C4-2B (cell line): ENCODE measurements at regions not wholly inside any gene's neighbourhood (a gene's known extent, or its start where the extent isn't known, plus 50 kb on each side); places are given as distances from the start of the nearest gene placed in this dataset.

Experiments used
- ZFX ChIP-seq: fragments of 450-650 bp; IDR thresholded peaks from 2 replicates; pipeline ENCODE4 v1.6.1; 2017
- TF ChIP-seq, protein P1 (sequence below): fragments of 450-650 bp; conservative IDR thresholded peaks from 2 replicates; pipeline ENCODE4 v1.5.1; 2017; ENCODE audit warnings: mild to moderate bottlenecking

DNA sequence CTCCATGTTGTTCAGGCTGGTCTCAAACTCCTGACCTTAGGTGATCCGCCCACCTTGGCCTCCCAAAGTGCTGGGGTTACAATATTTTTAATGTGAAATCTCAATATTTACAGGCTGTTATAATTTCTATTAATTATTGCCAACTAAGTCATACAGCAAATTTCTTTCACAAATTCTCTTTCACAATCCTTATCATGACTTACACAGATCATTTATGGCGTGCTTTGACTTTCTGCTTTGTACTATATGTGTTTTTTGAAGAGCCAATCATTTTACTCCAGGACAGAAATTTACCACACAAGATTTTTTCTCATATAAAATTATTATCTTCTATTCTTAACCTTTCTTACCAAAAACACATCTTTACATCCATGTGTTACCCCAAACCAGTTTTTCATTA, 1729.9 kb downstream of the NCAM2 start:
- TF ChIP-seq, protein P1, sequence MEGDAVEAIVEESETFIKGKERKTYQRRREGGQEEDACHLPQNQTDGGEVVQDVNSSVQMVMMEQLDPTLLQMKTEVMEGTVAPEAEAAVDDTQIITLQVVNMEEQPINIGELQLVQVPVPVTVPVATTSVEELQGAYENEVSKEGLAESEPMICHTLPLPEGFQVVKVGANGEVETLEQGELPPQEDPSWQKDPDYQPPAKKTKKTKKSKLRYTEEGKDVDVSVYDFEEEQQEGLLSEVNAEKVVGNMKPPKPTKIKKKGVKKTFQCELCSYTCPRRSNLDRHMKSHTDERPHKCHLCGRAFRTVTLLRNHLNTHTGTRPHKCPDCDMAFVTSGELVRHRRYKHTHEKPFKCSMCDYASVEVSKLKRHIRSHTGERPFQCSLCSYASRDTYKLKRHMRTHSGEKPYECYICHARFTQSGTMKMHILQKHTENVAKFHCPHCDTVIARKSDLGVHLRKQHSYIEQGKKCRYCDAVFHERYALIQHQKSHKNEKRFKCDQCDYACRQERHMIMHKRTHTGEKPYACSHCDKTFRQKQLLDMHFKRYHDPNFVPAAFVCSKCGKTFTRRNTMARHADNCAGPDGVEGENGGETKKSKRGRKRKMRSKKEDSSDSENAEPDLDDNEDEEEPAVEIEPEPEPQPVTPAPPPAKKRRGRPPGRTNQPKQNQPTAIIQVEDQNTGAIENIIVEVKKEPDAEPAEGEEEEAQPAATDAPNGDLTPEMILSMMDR: no peak
- TF ChIP-seq ZFX: no peak
